ENCODE measurements at regions not wholly inside any gene's neighbourhood (a gene's known extent, or its start where the extent isn't known, plus 50 kb on each side); places are given as distances from the start of the nearest gene placed in this dataset.
"Not testable (repeated sequence)": the region's sequence is repeated elsewhere in the genome, so short reads cannot be mapped to it uniquely, and the experiment has no call there.

GRCh38 chr6:95867205-95867604 is 148.6 kb upstream of the FUT9 start:
- Histone ChIP-seq H3K36me3 (no peaks in the 10 kb centered on the region), H3K9me3 (no peaks in the 10 kb centered on the region), H3K4me1 (no peaks in the 10 kb centered on the region), H3K27me3 (peaks cover 0 to 8% (median 0%) of the 10 kb centered on the region in 9 donors), H3K27ac (no peak overlapping the region), H3K4me3 (no peak overlapping the region)
- ATAC-seq (no peak), DNase-seq (no peak)
- 39 to 56% (median 51%) methylated on average over 5 of the region's 5 CpGs for WGBS, 4 donors
- TF ChIP-seq POLR2A (IDR thresholded peaks at IDR 0.05) (no peak), CTCF (IDR thresholded peaks at IDR 0.05) (no peak)
- intact Hi-C loops (cut with DNase I): loop anchor here in 8 of 10 donors (2.0 to 5.0 kb wide), 2 partner anchors 435 to 436 kb away; no protein-coding TSS in a partner anchor

GRCh38 chr6:95877480-95877879 is 138.3 kb upstream of the FUT9 start:
- Histone ChIP-seq H3K36me3 (no peaks in the 10 kb centered on the region), H3K4me1 (no peaks in the 10 kb centered on the region), H3K9me3 (no peaks in the 10 kb centered on the region), H3K27ac (no peak overlapping the region), H3K27me3 (no peaks in the 10 kb centered on the region), H3K4me3 (no peak overlapping the region)
- intact Hi-C loops (cut with DNase I): no loop called here
- ATAC-seq (no peak), DNase-seq (no peak)
- no peak for TF ChIP-seq POLR2A (IDR thresholded peaks at IDR 0.05)
- TF ChIP-seq CTCF (IDR thresholded peaks at IDR 0.05): no peak
- WGBS, 4 donors: 59 to 69% (median 66%) methylated on average over 1 of the region's 1 CpG

- Histone ChIP-seq H3K36me3 (no peaks in the 10 kb centered on the region), H3K27ac (no peak overlapping the region), H3K9me3 (no peaks in the 10 kb centered on the region), H3K27me3 (no peaks in the 10 kb centered on the region), H3K4me3 (no peak overlapping the region), H3K4me1 (no peaks in the 10 kb centered on the region)
- 72 to 85% (median 77%) methylated on average over 1 of the region's 1 CpG for WGBS, 4 donors
- DNase-seq (no peak), ATAC-seq (no peak)
- intact Hi-C loops (cut with DNase I): no loop called here
- no peak for TF ChIP-seq CTCF (IDR thresholded peaks at IDR 0.05)
- no peak for TF ChIP-seq POLR2A (IDR thresholded peaks at IDR 0.05)
These were observed 135.9 kb upstream of the FUT9 start for GRCh38 chr6:95879856-95880255.

GRCh38 chr6:95882371-95882770 is 133.4 kb upstream of the FUT9 start:
- 21 to 35% (median 32%) methylated on average over 4 of the region's 4 CpGs for WGBS, 4 donors
- DNase-seq (no peak), ATAC-seq (no peak)
- Histone ChIP-seq H3K27ac (no peak overlapping the region), H3K4me1 (no peaks in the 10 kb centered on the region), H3K4me3 (no peak overlapping the region), H3K9me3 (no peaks in the 10 kb centered on the region), H3K27me3 (no peaks in the 10 kb centered on the region), H3K36me3 (no peaks in the 10 kb centered on the region)
- intact Hi-C loops (cut with DNase I): no loop called here
- TF ChIP-seq CTCF (IDR thresholded peaks at IDR 0.05): no peak
- TF ChIP-seq POLR2A (IDR thresholded peaks at IDR 0.05): no peak

GRCh38 chr6:95888711-95889110 is 127.1 kb upstream of the FUT9 start:
- DNase-seq; H3K27ac ChIP-seq; H3K9me3 ChIP-seq; ATAC-seq; H3K27me3 ChIP-seq; H3K4me1 ChIP-seq; intact Hi-C loops (cut with DNase I); H3K36me3 ChIP-seq; H3K4me3 ChIP-seq: not testable (repeated sequence)
- 88 to 91% (median 90%) methylated on average over 2 of the region's 2 CpGs for WGBS, 4 donors

Data from heart left ventricle (tissue), 16 donors.